ENCODE measurements at regions not wholly inside any gene's neighbourhood (a gene's known extent, or its start where the extent isn't known, plus 50 kb on each side); places are given as distances from the start of the nearest gene placed in this dataset.

GRCh38 chr4:153111426-153112040 lies 92.7 kb upstream of the TRIM2 start:
- Histone ChIP-seq H3K9me3 (no peaks in the 10 kb centered on the region), H3K27ac (no peak overlapping the region), H3K27me3 (replicated peaks; ENCODE audit: insufficient read depth) (no peaks in the 10 kb centered on the region), H3K4me1 (replicated peaks) (peaks cover 5% of the 10 kb centered on the region), H3K36me3 (no peaks in the 10 kb centered on the region), H3K4me3 (no peak overlapping the region)
- DNase-seq (ENCODE audit: low spot score): no peak
- WGBS: 78% methylated on average over 10 of the region's 10 CpGs
- no peak for TF ChIP-seq POLR2A (IDR thresholded peaks at IDR 0.05)
- TF ChIP-seq CTCF (IDR thresholded peaks at IDR 0.05): no peak
- no peak for TF ChIP-seq POLR2AphosphoS5 (IDR thresholded peaks at IDR 0.05)
- intact Hi-C loops (cut with DNase I): no loop called here

GRCh38 chr4:153112041-153112441 lies 92.2 kb upstream of the TRIM2 start:
- H3K4me3 ChIP-seq: no peak overlapping the region
- intact Hi-C loops (cut with DNase I): no loop called here
- no peak for TF ChIP-seq POLR2AphosphoS5 (IDR thresholded peaks at IDR 0.05)
- no peak for TF ChIP-seq CTCF (IDR thresholded peaks at IDR 0.05)
- no peak for TF ChIP-seq POLR2A (IDR thresholded peaks at IDR 0.05)
- WGBS: 57% methylated on average over 10 of the region's 10 CpGs
- DNase-seq (ENCODE audit: low spot score): no peak
- H3K36me3 ChIP-seq: no peaks in the 10 kb centered on the region
- no peak overlapping the region for H3K27ac ChIP-seq
- H3K4me1 ChIP-seq (replicated peaks): peaks cover 5% of the 10 kb centered on the region
- no peaks in the 10 kb centered on the region for H3K27me3 ChIP-seq (replicated peaks; ENCODE audit: insufficient read depth)
- no peaks in the 10 kb centered on the region for H3K9me3 ChIP-seq

GRCh38 chr4:153113061-153113837 lies 91.0 kb upstream of the TRIM2 start:
- 95% methylated on average over 8 of the region's 8 CpGs for WGBS
- Histone ChIP-seq H3K27ac (no peak overlapping the region), H3K9me3 (no peaks in the 10 kb centered on the region), H3K4me3 (no peak overlapping the region), H3K36me3 (no peaks in the 10 kb centered on the region), H3K4me1 (replicated peaks) (peaks cover 5% of the 10 kb centered on the region), H3K27me3 (replicated peaks; ENCODE audit: insufficient read depth) (no peaks in the 10 kb centered on the region)
- TF ChIP-seq POLR2A (IDR thresholded peaks at IDR 0.05) (no peak), POLR2AphosphoS5 (IDR thresholded peaks at IDR 0.05) (no peak), CTCF (IDR thresholded peaks at IDR 0.05) (no peak)
- DNase-seq (ENCODE audit: low spot score): no peak
- intact Hi-C loops (cut with DNase I): no loop called here

GRCh38 chr4:153113838-153114105 lies 90.5 kb upstream of the TRIM2 start:
- no peaks in the 10 kb centered on the region for H3K36me3 ChIP-seq
- intact Hi-C loops (cut with DNase I): no loop called here
- no peaks in the 10 kb centered on the region for H3K27me3 ChIP-seq (replicated peaks; ENCODE audit: insufficient read depth)
- peaks cover 5% of the 10 kb centered on the region for H3K4me1 ChIP-seq (replicated peaks)
- no peak overlapping the region for H3K27ac ChIP-seq
- no peak overlapping the region for H3K4me3 ChIP-seq
- no peaks in the 10 kb centered on the region for H3K9me3 ChIP-seq
- 90% methylated on average over 5 of the region's 5 CpGs for WGBS
- no peak for TF ChIP-seq CTCF (IDR thresholded peaks at IDR 0.05)
- no peak for TF ChIP-seq POLR2AphosphoS5 (IDR thresholded peaks at IDR 0.05)
- TF ChIP-seq POLR2A (IDR thresholded peaks at IDR 0.05): no peak
- no peak for DNase-seq (ENCODE audit: low spot score)

- Histone ChIP-seq H3K4me3 (no peak overlapping the region), H3K36me3 (no peaks in the 10 kb centered on the region), H3K27me3 (replicated peaks; ENCODE audit: insufficient read depth) (no peaks in the 10 kb centered on the region), H3K27ac (peak overlapping the region; percentile 60 to 75), H3K4me1 (replicated peaks) (peaks cover 5% of the 10 kb centered on the region), H3K9me3 (no peaks in the 10 kb centered on the region)
- intact Hi-C loops (cut with DNase I): no loop called here
- WGBS: 83% methylated on average over 11 of the region's 11 CpGs
- no peak for TF ChIP-seq CTCF (IDR thresholded peaks at IDR 0.05)
- TF ChIP-seq POLR2A (IDR thresholded peaks at IDR 0.05): no peak
- TF ChIP-seq POLR2AphosphoS5 (IDR thresholded peaks at IDR 0.05): no peak
- DNase-seq (ENCODE audit: low spot score): no peak
Observed at GRCh38 chr4:153114771-153115321, 89.4 kb upstream of the TRIM2 start.
